HG02623 (cell line): ENCODE measurements at regions not wholly inside any gene's neighbourhood (a gene's known extent, or its start where the extent isn't known, plus 50 kb on each side); places are given as distances from the start of the nearest gene placed in this dataset.

Experiments used
- ATAC-seq: cut with Tn5 transposase; IDR thresholded peaks from one replicate; pipeline ENCODE4 v1.9.1; 2021; ENCODE audit warnings: moderate library complexity; ENCODE audit not compliant: unreplicated experiment

DNA sequence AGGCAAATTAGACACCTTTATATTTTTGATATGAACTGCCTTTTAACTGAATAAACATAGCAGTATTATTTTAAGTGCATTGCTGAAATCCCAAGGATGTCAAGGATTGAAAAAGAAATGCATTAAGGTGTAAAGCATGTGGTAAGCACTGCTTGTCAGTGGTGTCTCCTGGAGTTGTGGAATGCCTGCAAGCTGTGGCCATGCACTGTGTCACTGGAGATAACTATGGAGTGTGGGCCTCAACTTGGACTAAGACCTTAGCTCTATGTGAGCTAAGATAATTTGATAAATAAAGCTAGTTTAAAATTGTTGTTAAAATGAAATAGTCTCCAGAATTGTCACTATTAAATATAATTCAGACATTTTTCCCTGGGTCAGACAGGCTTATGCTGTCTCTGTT lies 156.6 kb upstream of the OPRM1 start:
- ATAC-seq = no peak

DNA sequence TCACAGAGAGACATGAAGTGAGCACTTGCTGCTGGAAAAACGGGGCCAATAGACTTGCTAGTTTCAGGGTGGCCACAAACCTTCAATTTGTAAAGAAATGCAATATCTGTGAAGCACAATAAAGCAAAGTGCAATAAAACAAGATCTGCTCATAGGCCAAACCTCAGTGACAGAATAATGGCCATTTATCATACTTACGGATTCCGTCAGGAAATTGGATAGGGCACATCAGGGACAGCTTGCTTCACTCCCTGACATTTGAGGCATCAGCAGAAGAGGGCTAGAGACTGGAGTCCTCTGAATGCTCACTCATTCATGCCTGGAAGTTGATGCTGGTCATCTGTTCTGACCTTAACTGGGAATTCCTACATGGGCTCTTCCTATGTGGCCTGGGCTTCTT lies 165.5 kb upstream of the OPRM1 start:
- no peak for ATAC-seq

DNA sequence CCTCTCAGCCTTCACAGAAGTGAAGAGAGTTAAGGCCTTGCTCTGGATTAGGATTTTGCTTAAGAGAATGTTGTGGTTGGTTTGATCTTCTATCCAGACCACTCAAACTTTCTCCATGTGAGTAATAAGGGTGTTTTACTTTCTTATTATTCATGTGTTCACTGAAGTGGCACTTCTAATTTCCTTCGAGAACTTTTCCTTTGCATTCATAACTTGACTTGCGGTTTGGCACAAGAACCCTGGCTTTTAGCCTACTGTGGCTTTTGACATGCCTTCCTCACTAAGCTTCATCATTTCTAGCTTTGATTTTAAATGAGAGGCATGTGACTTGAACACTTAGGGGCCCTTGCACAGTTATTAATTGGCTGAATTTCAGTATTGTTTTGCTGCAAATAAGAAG lies 166.1 kb upstream of the OPRM1 start:
- no peak for ATAC-seq

DNA sequence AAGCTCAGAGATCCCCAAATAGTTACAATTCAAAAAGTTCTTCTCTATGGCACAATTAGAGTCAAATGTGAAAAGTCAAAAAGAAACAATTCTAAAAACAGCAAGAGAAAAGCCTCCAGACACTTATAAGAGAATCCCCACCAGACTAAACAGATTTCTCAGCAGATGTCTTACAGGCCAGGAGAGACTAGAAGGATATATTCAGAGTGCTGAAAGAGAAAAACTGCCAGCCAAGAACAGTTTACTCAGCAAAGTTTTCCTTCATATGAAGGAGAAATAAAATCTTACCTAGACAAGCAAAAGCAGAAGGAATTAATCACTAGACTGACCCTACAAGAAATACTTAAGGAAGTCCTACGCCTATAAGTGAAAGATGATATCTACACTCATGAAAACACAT lies 176.1 kb upstream of the OPRM1 start:
- no peak for ATAC-seq

DNA sequence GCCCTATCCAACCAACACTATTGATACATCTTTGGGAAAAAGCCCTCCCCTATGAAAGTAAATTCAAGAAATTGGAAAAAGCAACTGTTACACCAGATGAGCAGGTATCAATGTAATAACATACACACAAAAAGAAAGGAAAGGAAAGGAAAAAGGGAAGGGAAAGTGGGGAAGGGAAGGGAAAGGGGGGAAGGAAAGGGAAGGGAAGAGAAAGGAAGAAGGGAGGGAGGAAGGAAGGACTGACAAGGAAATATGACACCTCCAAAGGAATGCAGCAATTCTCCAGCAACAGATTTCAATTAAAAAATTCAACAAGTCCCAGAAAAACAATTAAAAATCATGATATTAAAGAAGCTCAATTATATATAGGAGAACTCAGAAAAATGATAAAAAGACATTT lies 176.9 kb upstream of the OPRM1 start:
- ATAC-seq = no peak

DNA sequence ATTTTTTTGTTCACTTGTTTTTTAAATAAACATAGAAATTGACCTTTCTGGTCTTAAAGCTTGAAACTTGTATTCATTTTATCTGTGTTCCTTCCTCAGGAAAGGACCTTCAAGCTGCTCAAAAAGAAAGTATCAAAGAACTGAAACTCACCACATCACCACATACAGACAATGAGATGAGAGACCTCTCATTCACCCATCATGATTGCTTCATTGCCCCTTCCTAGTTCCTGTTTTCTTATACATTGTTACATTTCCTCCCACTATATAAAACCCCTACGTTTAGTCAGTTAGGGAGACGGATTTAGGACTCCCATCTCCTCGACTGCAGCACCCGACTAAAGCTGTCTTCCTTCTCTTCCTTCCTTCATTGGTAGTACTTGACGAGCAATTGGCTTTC lies 180.5 kb upstream of the OPRM1 start:
- ATAC-seq = peak; percentile 38

DNA sequence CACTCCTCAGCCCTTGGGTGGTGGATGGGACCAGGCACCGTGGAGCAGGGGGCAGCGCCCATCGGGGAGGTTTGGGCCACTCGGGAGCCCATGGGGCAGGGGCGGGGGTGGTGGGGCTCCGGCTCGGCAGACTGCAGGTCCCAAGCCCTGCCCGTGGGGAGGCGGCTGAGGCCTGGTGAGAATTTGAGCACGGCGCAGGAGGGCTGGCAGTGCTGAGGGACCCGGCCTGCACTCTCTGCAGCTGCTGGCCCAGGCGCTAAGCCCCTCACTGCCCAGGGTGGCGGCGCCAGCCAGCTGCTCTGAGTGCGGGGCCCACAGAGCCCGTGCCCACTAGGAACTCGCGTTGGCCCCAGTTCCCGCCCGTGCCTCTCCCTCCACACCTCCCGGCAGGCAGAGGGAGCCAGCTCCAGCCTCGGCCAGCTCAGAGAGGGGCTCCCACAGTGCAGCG lies 182.1 kb upstream of the OPRM1 start:
- ATAC-seq = no peak

DNA sequence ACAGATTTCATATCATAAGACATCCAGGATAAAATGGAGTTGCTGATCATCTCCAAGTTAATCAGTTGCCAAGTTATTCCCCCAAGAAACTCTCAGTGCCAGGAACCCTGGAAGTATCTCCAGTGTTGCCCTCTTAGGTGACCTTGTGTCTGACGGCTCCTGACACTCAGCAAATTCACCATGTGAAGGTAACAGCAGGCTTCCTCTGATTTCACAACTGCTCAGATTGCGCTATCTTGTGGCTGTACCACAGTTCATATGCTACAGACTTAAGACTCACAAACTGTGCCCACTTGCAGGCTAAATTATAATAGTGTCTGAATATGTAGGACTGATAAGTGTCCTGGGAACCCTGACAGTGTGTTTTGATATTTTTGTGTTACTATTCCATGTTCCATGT lies 186.6 kb upstream of the OPRM1 start:
- no peak for ATAC-seq

DNA sequence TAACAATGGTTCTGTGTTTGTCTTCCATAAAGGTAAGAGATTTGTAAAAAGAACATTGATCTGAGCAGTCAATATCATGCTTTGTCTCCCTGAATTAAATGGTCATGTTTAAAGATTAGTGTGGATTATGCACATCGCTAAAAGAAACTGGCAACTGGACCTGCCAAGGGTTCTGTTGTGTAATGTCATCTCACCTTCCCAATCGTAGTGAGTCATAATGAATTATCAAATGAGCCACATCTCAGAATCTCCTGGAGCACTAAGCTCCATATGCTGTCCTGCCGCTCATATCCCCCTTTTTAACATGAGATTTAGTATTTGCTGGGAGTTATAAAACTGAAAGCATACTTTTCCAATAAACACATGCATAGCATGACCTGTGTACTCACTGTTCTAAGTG lies 187.0 kb upstream of the OPRM1 start:
- no peak for ATAC-seq

DNA sequence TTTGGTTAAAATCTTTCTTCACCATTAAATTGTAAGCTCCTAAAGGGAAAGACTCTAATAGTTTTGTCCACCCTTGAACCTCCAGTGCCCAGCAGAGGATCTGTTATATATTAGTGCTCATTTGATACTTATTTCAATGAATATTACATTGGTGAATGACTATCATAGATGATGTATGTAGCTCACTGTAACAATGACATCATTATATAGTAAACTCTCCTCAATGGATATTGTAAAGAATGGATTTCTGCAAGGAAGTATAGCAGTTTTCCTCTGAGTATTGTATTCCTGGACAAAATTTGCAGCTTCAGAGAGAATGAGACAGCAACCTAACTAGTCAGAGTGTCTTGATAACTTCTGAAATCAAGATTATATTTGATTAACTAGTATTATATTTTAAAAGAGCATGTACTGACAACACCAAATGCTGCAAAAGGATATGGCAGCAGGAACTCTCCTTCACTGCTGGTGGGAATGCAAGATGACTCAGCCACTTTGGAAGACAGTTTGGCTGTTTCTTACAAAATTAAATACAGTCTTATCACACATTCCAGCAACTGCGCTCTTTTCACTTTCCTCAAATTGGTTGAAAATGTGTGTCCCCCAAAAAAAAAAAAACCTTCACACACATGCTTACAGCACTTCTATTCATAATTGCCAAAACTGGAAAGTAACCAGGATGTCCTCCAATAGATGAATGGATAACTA lies 189.8 kb upstream of the OPRM1 start:
- no peak for ATAC-seq

DNA sequence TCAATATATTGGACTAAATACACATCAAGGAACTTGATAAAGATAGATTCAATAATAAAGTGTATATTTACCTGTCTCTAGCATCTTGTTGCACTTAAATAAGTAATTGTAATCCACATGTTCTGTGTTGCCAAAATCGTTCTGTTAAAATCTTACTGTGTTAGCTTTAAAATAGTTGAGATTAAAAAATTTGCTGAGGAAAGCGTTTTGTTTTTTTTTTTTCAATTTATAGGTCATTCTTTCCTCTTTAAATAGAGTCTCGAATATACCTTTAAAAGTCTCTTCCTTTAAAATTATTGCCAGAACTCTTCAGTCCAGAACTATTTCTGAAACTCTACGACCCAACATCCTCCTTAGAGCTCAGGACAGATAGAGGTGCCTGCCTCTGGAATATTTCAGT lies 195.6 kb upstream of the OPRM1 start:
- ATAC-seq = no peak

DNA sequence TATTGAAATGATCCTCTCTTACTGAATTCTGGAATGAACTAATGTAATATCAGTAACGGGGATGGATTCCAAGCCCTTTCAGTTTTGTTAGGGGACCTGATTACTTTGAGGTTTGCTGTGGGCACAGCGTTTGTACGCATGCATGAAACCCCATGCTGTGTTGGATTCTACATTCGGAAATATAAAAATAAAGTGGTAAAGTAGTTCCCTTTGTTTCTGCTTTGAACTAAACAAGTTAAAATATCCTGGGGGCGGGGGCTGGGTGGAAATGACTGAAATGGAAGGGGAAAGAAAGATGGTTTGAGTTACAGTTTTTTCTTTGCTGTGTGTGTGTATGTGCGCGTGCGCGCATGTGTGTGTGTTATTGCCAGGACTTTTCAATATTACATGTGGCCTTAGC lies 196.5 kb upstream of the OPRM1 start:
- ATAC-seq = no peak

DNA sequence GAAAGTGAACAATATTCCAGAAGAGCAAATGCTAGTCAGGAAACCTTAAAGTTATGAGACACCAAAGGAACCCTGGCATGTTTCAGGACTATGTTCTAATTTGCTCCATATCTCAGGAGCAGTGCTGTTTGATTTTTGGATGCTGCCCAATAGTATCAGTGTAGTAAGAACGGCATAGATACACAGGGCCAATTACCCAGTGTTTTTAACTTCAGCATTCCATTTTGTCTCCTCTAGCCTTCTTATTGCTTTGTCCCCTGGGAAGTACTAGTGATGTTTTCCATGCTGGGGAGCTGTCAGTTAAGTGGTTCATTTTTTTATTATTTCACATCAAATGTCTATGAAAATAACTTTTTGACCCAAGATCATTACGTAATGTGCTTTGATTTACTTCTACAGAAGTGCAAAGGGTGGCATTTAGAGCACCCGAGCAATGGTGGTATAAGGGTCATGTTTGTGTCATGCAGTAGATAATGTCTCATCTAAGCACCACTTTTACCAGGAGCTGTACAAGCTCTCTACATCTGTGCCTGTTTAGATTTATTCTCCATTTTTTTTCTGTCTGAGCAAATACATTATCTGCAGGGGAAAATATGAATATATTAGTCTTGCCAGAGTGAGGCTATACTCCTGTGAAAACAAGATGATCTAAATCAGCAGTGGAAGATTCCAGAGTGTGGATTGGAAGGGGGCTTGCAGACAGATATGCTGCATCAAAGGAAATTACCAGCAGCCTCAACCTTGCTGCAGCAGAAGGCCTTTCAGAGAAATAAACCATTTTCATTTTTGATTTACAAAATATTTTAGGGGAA lies 198.8 kb upstream of the OPRM1 start:
- no peak for ATAC-seq

DNA sequence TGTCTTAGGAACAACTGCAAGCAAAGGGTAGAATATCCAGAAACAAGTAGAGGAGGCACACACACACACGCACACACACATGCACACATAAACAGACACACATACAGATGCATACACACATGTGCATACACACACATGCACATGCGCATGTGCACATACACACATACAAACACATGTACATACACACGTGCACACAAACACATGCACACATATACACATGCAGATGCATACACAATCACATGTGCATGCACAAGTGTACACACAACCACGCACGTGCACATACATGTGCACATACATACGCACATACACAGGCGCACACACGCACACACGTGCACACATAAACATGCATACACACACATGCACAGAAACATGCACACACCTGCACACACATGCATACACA lies 206.5 kb upstream of the OPRM1 start:
- no peak for ATAC-seq

DNA sequence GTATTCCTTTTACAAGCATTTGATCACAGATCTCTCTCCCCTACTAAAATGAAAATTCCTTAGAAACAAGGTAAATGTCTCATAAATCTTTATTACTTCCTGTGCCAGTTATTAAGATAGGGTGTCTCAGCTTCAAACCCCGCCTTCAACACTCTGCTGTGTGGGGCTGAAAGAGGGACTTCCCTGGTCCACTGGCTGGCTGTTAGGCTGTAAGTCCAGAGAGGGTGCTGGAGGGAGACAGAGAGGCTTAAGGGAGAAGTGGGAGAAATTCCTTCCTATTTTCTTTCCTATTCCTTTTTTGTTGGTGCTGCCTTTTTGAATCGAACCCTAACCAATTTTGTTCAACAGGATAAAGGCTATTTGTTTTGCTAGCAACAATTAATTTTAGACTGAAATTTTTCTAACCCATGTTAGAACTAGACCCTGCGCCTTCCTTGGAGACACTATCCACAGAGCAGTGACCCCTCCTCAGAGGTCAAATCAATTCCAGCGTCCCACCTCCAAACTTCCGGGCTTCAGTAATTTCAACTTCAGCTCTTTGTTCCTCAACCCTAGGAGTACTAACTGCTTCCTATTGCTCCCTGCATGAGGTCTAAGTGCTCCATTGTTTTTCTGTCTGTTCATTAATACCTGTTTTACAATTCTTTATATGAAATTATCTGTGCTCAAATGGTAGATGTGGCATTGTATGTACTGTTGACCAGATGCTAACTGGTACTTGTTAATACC lies 207.5 kb upstream of the OPRM1 start:
- ATAC-seq = no peak

DNA sequence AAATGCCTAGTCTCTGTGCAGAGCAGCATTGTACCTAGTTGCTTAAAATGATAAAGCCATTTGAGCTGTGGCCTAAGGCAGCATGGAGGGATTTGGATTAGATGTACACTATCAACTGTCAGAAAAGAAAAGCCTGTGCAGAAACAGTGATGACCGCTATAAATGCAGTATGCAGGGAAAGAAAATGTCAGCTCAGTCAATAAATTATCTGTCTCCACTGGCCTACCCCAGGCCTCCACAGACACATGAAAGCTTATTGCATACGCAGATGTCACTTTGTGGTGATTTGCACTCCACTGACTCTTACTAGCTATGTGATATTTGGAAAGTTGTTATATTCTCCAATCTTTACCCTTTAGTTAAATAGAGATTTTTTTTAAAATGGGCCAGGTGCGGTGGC lies 221.9 kb upstream of the OPRM1 start:
- ATAC-seq = no peak

DNA sequence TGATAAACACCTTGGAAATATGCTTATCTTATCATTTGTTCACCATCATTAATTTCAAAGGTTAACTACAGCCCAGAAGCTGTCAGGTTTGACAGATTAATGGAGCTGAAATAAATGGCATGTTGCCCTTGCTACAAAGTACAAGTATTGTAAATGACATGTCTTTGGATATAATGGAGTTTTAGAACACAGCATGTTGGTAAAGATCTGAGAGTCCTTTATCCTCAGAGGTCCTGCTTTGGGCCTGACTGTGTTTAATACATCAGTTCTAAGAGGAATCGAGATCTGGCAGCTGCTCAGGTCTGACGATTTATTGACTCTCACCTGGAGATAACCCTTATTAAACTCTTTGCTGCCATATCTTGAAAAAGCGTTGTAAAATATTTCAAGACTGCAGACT lies 222.7 kb upstream of the OPRM1 start:
- no peak for ATAC-seq

DNA sequence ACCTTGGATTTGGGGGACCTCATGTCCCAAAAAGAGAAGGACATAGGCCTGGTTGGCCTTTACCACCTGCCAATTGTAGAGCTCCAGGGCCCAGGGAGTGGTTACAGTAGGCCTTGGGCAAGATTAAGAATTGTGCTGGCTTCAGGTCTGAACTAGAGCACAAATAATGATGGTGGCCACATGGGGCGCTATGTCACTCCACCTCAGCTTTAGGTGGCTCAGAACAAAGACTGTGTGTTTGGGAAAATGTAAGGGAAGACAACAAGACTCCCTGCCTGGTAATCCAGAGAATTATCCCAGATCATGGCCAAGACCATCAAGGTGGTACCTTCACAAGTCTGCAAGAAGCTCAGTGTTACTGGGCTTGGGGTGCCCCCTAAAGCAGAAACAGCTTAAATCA lies 224.9 kb upstream of the OPRM1 start:
- no peak for ATAC-seq

DNA sequence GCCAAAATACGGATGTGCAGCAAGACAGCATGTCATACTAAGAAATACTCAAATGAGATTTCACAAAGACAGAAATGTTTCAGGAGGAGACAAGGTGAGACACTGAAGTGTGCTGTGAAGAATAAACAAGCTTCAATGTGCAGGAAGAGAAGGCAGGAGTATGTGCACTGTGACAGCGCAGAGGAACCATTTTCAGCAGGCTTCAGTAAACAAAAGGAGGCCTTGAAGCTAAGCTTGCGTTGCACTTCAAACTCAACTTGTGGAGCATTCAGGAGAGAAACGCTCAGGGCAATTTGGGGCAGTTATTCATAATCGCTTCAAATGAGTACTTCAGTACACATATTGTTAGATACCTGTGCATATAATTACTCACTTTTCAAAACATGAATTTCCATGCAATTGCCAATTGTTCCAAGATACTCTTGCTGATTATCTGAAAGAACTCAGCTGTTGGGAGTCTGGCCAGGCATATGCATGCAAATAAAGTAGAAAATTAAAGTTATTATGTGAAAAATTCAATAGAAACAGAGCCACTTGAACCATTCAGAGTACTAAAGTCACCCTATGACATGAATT lies 234.2 kb upstream of the OPRM1 start:
- no peak for ATAC-seq

DNA sequence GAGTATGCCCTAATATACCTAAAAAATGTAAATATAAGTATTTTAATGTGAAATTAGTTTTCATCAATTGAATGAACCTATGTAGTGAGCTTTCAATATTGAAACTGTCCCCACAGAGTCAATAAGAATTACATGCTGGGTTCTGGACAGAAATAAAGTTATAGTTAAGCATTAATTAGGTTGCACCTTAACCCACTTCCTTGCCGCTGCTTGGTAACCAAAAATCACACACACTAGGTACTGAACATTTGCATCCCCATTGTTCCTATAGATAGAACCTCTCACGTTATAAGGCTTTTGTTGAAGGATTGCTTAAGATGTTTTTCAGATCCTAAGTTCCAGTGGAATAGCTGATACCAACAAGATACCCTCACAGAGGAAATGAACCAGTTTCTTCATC lies 237.1 kb upstream of the OPRM1 start:
- no peak for ATAC-seq

DNA sequence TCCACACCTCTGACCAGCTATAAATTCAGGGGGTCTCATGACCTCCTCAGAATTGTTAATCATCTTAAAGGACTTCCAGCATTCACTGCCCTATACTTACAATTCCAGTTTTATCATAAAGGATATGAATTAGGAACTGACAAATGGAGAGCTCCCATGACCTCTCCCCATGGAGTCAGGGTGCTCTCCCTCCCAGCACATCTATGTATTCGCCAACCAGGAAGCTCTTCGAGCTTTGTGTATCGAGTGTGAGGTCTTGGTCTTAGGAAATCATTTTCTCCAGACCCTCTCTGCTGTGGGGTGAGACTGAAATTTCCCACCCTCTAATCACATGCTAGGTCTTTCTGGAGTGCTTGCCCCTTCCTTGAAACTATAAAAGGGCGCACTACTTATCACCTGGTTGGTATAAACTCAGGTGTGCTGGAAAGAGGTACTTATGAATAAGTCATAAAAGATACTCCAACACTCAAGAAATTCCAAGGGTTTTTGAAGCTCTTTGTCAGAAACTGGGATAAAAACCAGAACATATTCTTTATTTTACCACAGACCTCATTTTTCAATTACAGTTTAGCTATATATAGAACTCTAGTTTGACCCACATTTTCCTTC lies 238.4 kb upstream of the OPRM1 start:
- ATAC-seq = no peak
